HG03460 (cell line): ENCODE measurements at regions not wholly inside any gene's neighbourhood (a gene's known extent, or its start where the extent isn't known, plus 50 kb on each side); places are given as distances from the start of the nearest gene placed in this dataset.
A peak's percentile ranks its signal among the peaks of the same experiment; 100 is the strongest.

Experiments used
- ATAC-seq: cut with Tn5 transposase; IDR thresholded peaks from one replicate; pipeline ENCODE4 v1.9.1; 2021; ENCODE audit not compliant: unreplicated experiment

GRCh38 chr3:21357241-21357640 is 393.8 kb downstream of the ZNF385D start:
- ATAC-seq: no peak

GRCh38 chr3:21356402-21356801 is 394.6 kb downstream of the ZNF385D start:
- ATAC-seq: no peak

GRCh38 chr3:21345382-21345976 is 405.5 kb downstream of the ZNF385D start:
- ATAC-seq: no peak

DNA sequence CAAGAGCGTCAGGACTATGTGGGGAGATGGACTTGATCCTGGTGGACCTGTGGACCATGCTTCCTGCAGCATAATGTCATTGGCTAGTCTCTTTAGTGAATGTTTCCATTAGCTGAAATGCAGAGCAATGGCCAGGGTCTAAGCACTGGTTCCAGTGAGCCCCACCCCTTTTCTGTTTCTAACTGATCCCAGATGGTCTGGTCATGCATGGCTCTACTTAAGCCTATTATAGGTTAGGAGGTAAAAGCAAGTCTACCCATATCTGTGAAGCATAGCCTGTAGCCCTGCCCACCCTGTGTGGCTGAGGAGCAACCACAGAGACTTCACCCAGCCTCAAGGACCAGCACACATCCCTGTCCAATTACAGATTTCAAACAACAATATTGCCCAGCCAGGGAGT is 419.2 kb downstream of the ZNF385D start:
- ATAC-seq: no peak

DNA sequence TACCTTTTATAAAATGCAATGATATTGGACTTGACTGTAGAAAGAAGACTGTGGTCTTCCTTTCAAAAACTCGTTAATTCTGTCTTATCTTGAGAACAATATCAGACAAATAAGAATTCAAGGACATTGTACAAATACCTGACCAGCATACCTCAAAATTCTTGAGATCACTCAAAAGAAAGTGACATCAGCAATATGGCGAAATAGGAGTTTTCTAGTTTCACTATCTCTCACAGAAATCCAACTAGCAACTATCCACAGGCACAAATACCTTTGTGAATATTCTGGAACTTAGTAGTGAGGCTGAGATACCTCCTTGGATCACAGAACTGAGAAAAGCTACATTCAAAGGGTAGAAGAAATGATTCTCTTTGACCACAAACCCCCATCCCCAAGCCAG is 419.7 kb downstream of the ZNF385D start:
- no peak for ATAC-seq

- ATAC-seq: peak; percentile 93
Observed at GRCh38 chr3:21330293-21330692, 420.7 kb downstream of the ZNF385D start.

DNA sequence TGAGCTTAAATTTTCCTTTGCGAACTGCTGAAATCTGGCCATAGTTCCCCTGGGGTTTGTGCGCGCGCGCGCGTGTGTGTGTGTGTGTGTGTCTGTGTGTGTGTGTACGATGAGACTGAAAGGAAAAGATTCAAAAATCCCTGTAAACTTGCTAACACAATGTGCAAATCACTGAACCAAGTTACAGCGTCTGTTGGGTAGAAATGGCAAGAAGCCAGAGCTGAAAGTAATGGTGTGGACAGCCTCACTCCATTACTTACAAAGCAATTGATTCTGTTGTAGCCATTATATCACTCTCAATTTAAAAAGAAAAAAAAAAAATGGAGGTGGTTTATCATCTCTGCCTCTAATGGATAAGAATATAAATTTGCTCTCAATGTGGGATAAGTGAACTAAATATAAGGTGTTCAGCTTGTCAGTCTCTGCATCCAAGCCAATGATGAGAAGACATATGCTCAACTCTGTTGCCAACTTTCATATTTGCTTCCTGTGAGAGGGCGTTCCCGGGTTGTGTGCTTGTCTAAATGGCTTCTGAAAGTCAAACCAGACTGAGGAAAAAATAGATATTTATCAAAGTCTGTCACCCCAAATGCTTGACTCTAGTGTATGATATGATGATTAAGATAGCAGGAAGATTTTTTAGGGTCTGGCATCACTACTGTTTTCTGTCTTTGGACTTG is 422.2 kb downstream of the ZNF385D start:
- ATAC-seq: no peak

DNA sequence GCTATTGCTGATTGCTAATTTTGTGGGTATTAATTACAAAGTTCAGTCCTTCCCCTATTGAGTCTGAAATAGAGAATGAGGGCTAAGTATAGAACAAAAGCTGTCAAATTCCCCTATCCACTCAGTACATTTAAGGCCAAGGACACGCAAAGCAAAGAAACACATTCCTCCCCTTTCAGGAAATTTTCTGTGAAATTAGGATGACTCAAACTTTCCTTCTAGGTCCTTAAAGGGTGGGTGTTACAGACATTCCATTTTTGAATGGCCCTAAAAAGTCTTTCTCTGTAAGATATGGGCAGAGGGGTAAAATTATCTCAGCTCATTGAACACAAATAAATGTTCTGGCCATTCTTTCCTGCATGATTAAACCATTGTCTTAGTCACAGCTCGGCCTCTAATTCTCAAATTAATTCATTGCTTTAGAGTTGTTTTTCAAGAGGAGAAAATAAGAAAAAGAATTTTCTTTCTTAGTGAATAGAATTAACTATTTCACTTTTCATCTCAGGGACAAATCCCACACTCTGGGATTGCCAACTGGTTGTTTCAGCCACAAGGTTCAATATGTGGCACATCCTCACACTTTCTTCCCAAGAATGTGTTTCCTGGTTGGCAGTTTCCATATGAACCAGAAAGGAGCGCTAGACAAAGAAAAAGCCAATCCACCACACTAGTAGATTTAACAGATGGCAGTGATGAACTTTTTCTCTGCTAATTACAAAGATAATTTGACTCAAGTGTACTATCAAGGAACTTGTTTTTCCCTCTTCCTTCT is 424.1 kb downstream of the ZNF385D start:
- ATAC-seq: no peak

DNA sequence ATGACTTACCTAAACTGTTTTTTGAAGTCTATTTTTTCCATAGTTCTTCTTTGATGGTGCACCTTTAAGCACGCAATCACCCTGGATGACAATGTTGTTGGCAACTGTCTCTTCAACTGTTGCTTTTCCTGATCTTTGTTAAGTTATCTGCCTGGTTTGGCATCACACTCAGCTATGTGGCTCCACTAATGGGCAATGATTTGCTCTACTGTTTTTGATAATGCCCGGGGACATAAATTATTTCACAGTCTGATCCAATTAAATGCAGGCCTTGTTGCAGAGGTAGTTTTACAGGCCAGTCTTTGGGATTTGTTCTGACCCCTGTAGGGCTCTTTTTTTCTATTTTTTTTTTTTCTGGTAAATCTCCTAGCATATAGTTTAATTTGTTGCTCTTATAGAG is 436.3 kb downstream of the ZNF385D start:
- ATAC-seq: no peak

- ATAC-seq: no peak
Observed at GRCh38 chr3:21310891-21311290, 440.1 kb downstream of the ZNF385D start.

GRCh38 chr3:21310161-21310560 is 440.8 kb downstream of the ZNF385D start:
- no peak for ATAC-seq

- ATAC-seq: no peak
Observed at GRCh38 chr3:21297304-21297703, 453.7 kb downstream of the ZNF385D start.

- ATAC-seq: no peak
Observed at GRCh38 chr3:21294768-21295167, 456.2 kb downstream of the ZNF385D start.

DNA sequence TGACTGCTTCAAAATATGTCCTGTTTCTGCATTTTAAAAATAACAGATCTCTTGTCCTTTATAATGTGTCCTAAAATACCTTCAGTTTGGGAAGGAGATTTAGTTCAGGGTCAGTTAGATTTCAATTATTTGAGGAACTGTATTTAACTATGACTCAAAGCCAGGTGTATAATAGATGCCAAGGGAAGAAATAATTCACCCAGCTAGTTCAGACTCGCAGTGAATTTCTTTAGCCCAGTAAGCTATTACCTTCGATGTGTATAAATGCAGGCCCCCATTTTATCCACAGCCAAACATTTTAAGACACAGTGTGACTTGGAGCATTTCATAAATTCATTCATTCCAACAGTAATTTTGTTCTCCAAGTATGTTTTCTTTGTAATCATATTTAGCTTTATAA is 458.0 kb downstream of the ZNF385D start:
- no peak for ATAC-seq

DNA sequence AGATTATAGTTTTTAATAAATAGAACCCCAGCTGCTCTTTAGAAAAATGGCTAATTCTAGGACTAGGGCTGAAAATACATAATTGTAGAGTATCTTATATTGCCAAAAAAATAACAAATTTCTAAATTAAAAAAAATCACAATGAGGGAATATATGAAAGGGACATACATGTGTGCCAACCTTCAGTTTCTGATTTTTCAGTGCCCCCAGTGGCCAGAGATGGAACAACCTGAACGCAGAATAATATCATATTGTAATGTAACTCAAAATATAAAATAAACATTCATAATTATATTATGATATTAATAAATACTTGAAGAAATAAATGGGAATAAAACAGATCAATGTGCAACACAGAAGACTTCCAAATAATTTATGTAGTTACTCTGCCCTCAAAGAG is 460.5 kb downstream of the ZNF385D start:
- ATAC-seq: no peak

DNA sequence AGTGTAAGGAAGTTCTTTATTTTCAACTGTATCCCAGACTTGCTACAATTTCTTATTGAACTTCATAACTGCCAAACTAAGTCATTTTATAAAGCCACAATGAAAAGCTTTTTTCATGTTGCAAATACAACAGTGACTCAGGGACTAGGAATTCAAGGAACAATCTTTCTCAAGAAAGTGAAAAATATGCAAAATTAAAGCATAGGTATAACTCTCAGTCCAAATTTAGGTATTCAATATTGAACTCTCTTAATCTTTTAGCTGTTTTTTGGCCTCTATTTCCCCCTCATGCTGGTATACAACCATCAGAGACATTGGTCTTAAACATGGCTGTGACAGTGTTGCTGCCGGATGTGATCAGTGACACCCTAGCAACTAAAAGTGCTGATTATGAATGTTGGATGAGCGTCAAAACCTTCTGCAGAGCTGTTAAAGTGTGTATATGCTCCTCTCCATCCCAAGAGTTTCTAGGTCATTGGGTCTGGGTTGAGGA is 476.9 kb downstream of the ZNF385D start:
- no peak for ATAC-seq

GRCh38 chr3:21273259-21274025 is 477.6 kb downstream of the ZNF385D start:
- no peak for ATAC-seq

DNA sequence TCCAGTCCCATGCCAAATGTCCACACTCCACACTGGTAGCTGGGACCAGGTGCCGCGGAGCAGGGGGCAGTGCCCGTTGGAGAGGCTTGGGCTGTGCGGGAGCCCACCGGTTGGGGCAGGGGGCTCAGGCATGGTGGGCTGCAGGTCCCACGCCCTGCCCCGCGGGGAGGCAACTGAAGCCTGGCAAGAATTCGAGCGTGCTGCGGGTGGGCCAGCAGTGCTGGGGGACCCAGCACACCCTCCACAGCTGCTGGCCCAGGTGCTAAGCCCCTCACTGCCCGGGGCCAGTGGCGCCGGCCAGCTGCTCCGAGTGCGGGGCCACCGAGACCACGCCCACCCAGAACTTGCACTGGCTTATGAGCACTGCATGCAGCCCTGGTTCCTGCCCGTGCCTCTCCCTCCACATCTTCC is 479.4 kb downstream of the ZNF385D start:
- no peak for ATAC-seq

DNA sequence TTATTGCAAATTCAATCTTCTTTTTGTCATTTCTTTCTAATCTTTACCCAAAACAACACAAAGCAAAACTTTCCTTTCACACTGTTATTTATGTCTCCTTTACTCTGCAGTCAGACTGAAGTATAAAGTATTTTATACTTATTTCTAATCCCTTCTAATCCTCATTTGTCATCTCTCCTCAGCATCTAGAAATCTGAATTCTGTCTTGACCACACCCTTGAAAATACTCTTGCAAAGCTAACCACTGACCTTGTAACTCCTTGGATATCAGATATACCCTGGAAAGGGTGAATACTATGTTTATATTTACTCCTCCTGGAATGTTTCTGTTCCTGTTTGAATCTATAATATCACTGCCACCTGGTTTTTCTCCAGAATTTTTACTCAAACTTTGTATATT is 481.1 kb downstream of the ZNF385D start:
- no peak for ATAC-seq

DNA sequence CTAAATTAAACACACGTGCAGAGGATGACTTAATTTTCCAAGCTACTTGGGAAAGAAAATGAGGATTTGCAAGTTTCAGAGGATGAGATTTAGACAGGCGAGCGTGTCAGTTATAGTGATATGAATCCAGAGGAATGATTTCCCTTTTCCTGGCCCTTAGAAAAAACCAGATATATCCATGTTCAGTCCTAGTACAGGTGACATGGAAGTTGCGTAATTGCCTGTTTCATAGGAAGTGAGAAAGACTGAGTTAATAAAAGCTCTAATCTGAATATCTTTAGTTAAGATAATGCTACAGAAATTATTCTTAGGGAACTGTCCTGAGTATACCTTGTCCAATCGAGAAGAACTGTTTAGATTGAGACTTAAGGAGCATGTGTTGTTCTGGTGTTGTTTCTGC is 490.5 kb downstream of the ZNF385D start:
- no peak for ATAC-seq

DNA sequence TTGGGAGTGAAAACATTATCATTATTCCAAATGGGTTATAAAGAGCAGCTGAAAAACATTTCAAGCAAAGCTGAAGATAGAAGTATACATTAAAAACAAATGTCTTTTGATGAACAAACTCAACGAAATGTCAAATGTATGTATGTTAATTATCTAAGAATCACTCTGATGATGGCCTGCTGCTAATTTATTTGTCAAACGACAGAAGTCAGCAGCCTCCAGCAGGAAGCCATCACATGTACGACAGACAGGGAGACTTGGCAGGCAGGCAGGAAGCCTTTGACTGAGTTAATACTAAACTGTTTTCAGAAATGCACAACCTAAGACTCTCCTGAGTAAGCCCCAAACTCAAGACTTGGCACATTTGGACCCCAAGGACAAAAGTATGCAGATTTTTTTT is 491.1 kb downstream of the ZNF385D start:
- ATAC-seq: no peak
